Activated B cell treated with CpG ODN at 0.5 μM for 24 hours (primary cell): ENCODE measurements at regions not wholly inside any gene's neighbourhood (a gene's known extent, or its start where the extent isn't known, plus 50 kb on each side); places are given as distances from the start of the nearest gene placed in this dataset.

ENCODE experiments used
- ATAC-seq: fragments of 200-7000 bp; cut with Tn5 transposase; one replicate; pipeline ENCODE4 v1.10.0; 2021; ENCODE audit warnings: low read depth, mild to moderate bottlenecking, moderate library complexity
- CTCF ChIA-PET: fragments of 350-600 bp; sonication (Branson Sonifier 250); formaldehyde crosslinking; loops from one replicate; lab custom pipeline; 2021; ENCODE audit warnings: antibody characterized with exemption; lab: Charles Lee
- POLR2A ChIA-PET: fragments of 350-600 bp; sonication (Branson Sonifier 250); formaldehyde crosslinking; loops from one replicate; lab custom pipeline; 2021; ENCODE audit warnings: antibody characterized with exemption; lab: Charles Lee
- DNase-seq: peaks from one replicate; pipeline ENCODE4 v3.0.0; 2022
- H3K27ac Mint-ChIP-seq: one replicate; pipeline ENCODE4 v1.8.0; 2020; ENCODE audit warnings: mixed read lengths
- H3K27me3 Mint-ChIP-seq: one replicate; pipeline ENCODE4 v1.8.0; 2021; ENCODE audit warnings: mixed read lengths
- H3K36me3 Mint-ChIP-seq: one replicate; pipeline ENCODE4 v1.8.0; 2021; ENCODE audit warnings: low read depth, mixed read lengths
- H3K4me1 Mint-ChIP-seq: one replicate; pipeline ENCODE4 v1.8.0; 2021; ENCODE audit warnings: mixed read lengths
- H3K4me3 Mint-ChIP-seq: one replicate; pipeline ENCODE4 v1.8.0; 2020; ENCODE audit warnings: mild to moderate bottlenecking, mixed read lengths
- H3K9me3 Mint-ChIP-seq: one replicate; pipeline ENCODE4 v1.8.0; 2020; ENCODE audit warnings: mixed read lengths
- intact Hi-C: fragments of 100-400 bp; cut with micrococcal nuclease; formaldehyde crosslinking; loops from one replicate; pipeline ENCODE4 v1.15.1; 2024
- TF ChIP-seq, protein P1 (sequence below): fragments of 200-600 bp; IDR thresholded peaks from one replicate; pipeline ENCODE4 v1.8.0; 2022; ENCODE audit warnings: antibody characterized with exemption, mild to moderate bottlenecking

DNA sequence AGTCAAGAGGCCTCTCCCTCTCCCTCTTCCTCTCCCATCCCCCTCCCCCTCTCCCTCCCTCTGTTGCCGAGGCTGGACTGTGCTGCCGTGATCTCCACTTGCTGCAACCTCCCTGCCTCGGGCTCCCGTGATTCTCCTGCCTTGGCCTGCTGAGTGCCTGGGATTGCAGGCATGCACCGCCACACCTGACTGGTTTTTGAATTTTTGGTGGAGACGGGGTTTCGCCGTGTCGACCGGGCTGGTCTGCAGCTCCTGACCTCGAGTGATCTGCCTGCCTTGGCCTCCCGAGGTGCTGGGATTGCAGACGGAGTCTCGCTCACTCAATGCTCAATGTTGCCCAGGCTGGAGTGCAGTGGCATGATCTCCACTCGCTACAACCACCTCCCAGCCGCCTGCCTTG, 165.1 kb downstream of the CENPC start:
- DNase-seq = no peak
- Mint-ChIP-seq H3K27ac (no peak overlapping the region), H3K4me3 (no peak overlapping the region), H3K4me1 (no peaks in the 10 kb centered on the region), H3K27me3 (peaks cover 2% of the 10 kb centered on the region), H3K36me3 (no peaks in the 10 kb centered on the region), H3K9me3 (peaks cover 3% of the 10 kb centered on the region)
- intact Hi-C loops = no loop called here
- TF ChIP-seq, protein P1, sequence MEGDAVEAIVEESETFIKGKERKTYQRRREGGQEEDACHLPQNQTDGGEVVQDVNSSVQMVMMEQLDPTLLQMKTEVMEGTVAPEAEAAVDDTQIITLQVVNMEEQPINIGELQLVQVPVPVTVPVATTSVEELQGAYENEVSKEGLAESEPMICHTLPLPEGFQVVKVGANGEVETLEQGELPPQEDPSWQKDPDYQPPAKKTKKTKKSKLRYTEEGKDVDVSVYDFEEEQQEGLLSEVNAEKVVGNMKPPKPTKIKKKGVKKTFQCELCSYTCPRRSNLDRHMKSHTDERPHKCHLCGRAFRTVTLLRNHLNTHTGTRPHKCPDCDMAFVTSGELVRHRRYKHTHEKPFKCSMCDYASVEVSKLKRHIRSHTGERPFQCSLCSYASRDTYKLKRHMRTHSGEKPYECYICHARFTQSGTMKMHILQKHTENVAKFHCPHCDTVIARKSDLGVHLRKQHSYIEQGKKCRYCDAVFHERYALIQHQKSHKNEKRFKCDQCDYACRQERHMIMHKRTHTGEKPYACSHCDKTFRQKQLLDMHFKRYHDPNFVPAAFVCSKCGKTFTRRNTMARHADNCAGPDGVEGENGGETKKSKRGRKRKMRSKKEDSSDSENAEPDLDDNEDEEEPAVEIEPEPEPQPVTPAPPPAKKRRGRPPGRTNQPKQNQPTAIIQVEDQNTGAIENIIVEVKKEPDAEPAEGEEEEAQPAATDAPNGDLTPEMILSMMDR = no peak
- ChIA-PET CTCF (no interaction called here), POLR2A (no interaction called here)
- ATAC-seq = no peak

DNA sequence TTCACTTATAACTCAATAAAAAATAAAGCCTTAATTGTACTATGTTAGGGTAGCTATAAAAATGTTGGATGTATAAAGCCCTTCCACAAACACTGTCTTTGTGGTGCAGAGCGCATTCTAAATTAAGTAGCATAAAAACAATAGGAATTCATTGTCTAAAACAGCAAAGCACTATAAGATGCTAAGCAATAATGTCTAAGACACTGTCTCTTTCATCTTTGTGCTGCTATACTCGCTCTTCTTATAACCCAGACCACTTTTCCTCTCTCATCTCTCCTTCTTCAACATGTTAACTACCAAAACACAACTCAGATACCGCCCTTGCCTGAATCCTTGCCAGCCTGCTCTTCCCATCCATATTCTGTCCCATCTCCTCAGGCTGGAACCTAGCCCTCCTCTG, 170.0 kb downstream of the CENPC start:
- Mint-ChIP-seq H3K36me3 (no peaks in the 10 kb centered on the region), H3K27me3 (peaks cover 3% of the 10 kb centered on the region)
- ATAC-seq = no peak

DNA sequence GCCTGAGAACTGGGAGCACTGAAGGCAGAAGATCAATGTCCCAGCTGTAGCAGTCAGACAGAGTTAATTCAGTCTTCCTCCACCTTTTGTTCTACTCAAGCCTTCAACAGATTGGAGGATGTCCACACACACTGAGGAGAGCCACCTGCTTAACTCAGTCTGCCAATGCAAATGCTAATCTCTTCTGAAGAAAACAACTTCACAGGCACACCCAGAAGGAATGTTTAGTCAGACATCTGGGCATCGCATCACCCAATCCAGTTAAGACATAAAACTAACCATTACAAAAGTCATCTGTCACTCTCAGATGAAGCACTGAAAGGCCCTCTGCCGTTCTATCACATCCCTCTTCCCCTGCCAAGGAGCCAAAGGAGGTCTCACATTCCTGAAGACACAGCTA, 173.7 kb downstream of the CENPC start:
- ATAC-seq (no peak), DNase-seq (no peak)
- intact Hi-C loops = no loop called here
- Mint-ChIP-seq H3K27me3 (peaks cover 5% of the 10 kb centered on the region), H3K4me3 (no peak overlapping the region), H3K4me1 (no peaks in the 10 kb centered on the region), H3K9me3 (no peaks in the 10 kb centered on the region), H3K36me3 (no peaks in the 10 kb centered on the region), H3K27ac (no peak overlapping the region)
- TF ChIP-seq, protein P1 = no peak
- CTCF ChIA-PET = no interaction called here
- POLR2A ChIA-PET = no interaction called here

More for the DNA sequence above, 170.0 kb downstream of the CENPC start:
- no peak for DNase-seq
- CTCF ChIA-PET = no interaction called here
- Mint-ChIP-seq H3K4me3 (no peak overlapping the region), H3K27ac (no peak overlapping the region), H3K9me3 (peaks cover 3% of the 10 kb centered on the region), H3K4me1 (no peaks in the 10 kb centered on the region)
- TF ChIP-seq, protein P1 = no peak
- POLR2A ChIA-PET = no interaction called here
- intact Hi-C loops = no loop called here

DNA sequence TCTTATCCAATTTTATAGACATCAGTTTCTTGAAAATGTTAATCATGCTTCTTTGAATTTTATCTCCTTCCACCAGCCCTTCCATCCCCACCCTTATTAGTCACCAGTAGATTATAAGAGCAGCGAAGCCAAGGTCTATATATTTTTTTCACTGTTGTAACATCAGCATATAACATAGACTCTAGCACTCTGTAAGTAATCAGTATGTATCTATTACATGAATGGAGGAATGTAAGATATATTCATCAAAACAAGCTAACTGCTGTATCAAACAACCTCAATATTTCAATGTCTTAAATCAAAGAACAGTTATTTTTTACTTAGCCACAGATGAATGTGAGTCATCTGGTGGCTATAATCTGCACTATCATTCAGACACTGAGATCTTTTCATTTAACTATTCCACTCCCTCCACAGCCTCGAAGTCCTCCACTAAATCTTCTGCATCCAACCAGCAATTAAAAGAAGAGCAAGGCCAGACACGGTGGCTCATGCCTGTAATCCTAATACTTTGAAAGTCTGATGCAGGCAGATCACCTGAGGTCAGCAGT, 178.9 kb downstream of the CENPC start:
- Mint-ChIP-seq H3K27ac (no peak overlapping the region), H3K27me3 (peaks cover 6% of the 10 kb centered on the region), H3K4me1 (no peaks in the 10 kb centered on the region), H3K9me3 (peaks cover 1% of the 10 kb centered on the region), H3K36me3 (no peaks in the 10 kb centered on the region), H3K4me3 (no peak overlapping the region)
- DNase-seq (no peak), ATAC-seq (no peak)
- TF ChIP-seq, protein P1 = no peak
- intact Hi-C loops = no loop called here
- ChIA-PET CTCF (no interaction called here), POLR2A (no interaction called here)

DNA sequence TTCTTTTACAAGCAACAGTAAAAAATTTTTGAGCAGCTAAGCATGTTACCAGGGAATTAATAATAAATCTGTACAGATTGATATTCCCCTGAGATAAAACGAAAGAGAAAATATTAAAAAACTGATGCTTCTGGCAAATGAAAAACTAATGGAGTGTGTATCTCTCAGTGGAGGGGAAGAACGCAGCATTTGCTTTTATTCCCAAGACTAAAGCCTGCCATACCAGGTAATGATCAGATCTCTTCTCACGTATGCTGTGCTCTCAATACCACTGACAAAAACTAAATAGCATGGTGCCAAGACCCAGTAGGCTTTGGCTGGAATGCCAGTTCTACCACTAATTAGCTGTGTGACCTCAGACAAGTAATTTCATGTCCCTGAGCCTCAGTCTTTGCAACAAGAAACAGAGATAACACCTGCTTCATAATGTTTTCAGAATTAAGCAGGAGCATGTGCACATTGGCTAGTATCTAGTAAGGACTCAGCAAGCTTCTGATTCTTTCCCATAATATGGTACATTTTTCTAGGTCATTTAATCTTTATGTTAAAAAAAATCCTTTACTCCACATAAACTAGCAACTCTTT, 179.6 kb downstream of the CENPC start:
- ChIA-PET CTCF (no interaction called here), POLR2A (no interaction called here)
- Mint-ChIP-seq H3K27ac (no peak overlapping the region), H3K9me3 (peaks cover 4% of the 10 kb centered on the region), H3K4me1 (no peaks in the 10 kb centered on the region), H3K36me3 (no peaks in the 10 kb centered on the region), H3K4me3 (no peak overlapping the region), H3K27me3 (peaks cover 6% of the 10 kb centered on the region)
- intact Hi-C loops = no loop called here
- ATAC-seq (no peak), DNase-seq (no peak)
- TF ChIP-seq, protein P1 = no peak
